ENCODE measurements at regions not wholly inside any gene's neighbourhood (a gene's known extent, or its start where the extent isn't known, plus 50 kb on each side); places are given as distances from the start of the nearest gene placed in this dataset.

DNA sequence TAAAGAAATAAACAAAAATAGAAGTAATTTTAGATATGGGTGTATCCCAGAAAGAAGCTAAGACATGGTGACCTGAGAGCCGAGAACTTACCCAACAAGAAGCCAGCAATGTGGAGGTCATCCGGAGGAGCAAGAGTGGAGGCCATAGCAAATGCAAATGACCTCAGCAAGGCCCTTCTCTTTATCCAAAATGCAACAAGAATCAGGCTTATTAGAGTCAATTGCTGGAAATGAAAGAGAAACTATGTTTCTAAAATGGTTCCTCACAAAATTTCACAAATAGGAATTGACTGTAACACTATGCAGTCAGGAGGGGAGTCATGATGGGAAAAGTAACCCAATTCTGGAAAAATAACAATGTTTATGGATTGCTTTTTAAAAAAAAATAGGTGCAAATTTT lies 90.4 kb downstream of the TNFAIP3 start:
- TF ChIP-seq CTCF (IDR thresholded peaks at IDR 0.05) (no peak), POLR2A (IDR thresholded peaks at IDR 0.05) (no peak)
